COLO829 (cell line): ENCODE measurements at regions not wholly inside any gene's neighbourhood (a gene's known extent, or its start where the extent isn't known, plus 50 kb on each side); places are given as distances from the start of the nearest gene placed in this dataset.

Experiments
- DNase-seq: peaks from one replicate; pipeline ENCODE4 v3.0.0; 2012; ENCODE audit warnings: low spot score

GRCh38 chr10:52609071-52609470 is 163.5 kb downstream of the MBL2 start:
- DNase-seq: no peak

- no peak for DNase-seq
Observed at GRCh38 chr10:52609626-52610240, 162.9 kb downstream of the MBL2 start.

- DNase-seq: no peak
Observed at GRCh38 chr10:52615331-52615730, 157.3 kb downstream of the MBL2 start.

GRCh38 chr10:52615756-52616394 is 156.7 kb downstream of the MBL2 start:
- DNase-seq: no peak

- DNase-seq: no peak
Observed at GRCh38 chr10:52616395-52616764, 156.2 kb downstream of the MBL2 start.

- DNase-seq: no peak
Observed at GRCh38 chr10:52617346-52617745, 155.2 kb downstream of the MBL2 start.

- DNase-seq: no peak
Observed at GRCh38 chr10:52619052-52619451, 153.5 kb downstream of the MBL2 start.

GRCh38 chr10:52621635-52622079 is 150.9 kb downstream of the MBL2 start:
- DNase-seq: no peak

GRCh38 chr10:52623761-52624160 is 148.8 kb downstream of the MBL2 start:
- no peak for DNase-seq

GRCh38 chr10:52627279-52627678 is 145.3 kb downstream of the MBL2 start:
- no peak for DNase-seq

- DNase-seq: no peak
Observed at GRCh38 chr10:52631146-52631545, 141.4 kb downstream of the MBL2 start.

GRCh38 chr10:52631648-52632047 is 140.9 kb downstream of the MBL2 start:
- no peak for DNase-seq

GRCh38 chr10:52632591-52632990 is 140.0 kb downstream of the MBL2 start:
- DNase-seq: no peak

- no peak for DNase-seq
Observed at GRCh38 chr10:52633266-52633665, 139.3 kb downstream of the MBL2 start.

GRCh38 chr10:52635651-52636050 is 136.9 kb downstream of the MBL2 start:
- DNase-seq: no peak

- DNase-seq: no peak
Observed at GRCh38 chr10:52636874-52637273, 135.7 kb downstream of the MBL2 start.

- no peak for DNase-seq
Observed at GRCh38 chr10:52637592-52637991, 135.0 kb downstream of the MBL2 start.

GRCh38 chr10:52639652-52640051 is 132.9 kb downstream of the MBL2 start:
- DNase-seq: no peak

- DNase-seq: no peak
Observed at GRCh38 chr10:52642208-52642607, 130.4 kb downstream of the MBL2 start.

- DNase-seq: peak; percentile 13
Observed at GRCh38 chr10:52644373-52645186, 128.0 kb downstream of the MBL2 start.

- DNase-seq: no peak
Observed at GRCh38 chr10:52645187-52645758, 127.3 kb downstream of the MBL2 start.

GRCh38 chr10:52649511-52649910 is 123.1 kb downstream of the MBL2 start:
- DNase-seq: no peak

GRCh38 chr10:52650873-52651272 is 121.7 kb downstream of the MBL2 start:
- DNase-seq: no peak
